Omental fat pad (tissue), 3 donors: ENCODE measurements at regions not wholly inside any gene's neighbourhood (a gene's known extent, or its start where the extent isn't known, plus 50 kb on each side); places are given as distances from the start of the nearest gene placed in this dataset.

Experiments used
- ATAC-seq: fragments of 150-250 bp; one replicate; pipeline ENCODE4 v1.9.1; 2016; ENCODE audit warnings: mild to moderate bottlenecking, moderate library complexity; ENCODE audit not compliant: low FRiP score
- DNase-seq: peaks from one replicate; pipeline ENCODE4 v3.0.0-alpha.2; 2019; ENCODE audit warnings: low spot score
- TF ChIP-seq, protein P1 (sequence below), 3 donors: fragments of 450-650 bp; IDR thresholded peaks; one replicate each; pipeline ENCODE4 v1.5.1; 2016 to 2017; ENCODE audit warnings: antibody characterized with exemption in 3 of 3, mild to moderate bottlenecking in 3 of 3, moderate library complexity in 2 of 3

DNA sequence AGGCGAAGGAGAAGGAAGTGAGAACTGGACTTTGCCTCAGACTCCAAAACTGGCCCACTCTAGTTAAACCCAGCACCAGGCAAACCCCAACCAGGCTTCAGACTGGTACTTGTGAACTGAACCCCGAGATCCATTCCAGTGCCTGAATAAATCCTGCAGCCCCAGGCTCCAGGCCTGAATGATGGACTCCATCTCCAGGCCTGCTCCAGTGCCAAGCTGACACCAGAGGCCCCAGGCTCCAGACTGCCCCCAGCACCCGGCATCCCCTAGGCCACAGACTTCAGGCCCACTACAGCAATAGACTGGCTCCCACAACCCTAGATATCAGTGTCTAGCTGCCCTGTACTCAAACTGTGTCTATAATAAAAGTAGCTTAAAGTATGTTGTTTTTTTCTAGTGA, 406.8 kb downstream of the FAM181B start:
- no peak for ATAC-seq
- TF ChIP-seq, protein P1, sequence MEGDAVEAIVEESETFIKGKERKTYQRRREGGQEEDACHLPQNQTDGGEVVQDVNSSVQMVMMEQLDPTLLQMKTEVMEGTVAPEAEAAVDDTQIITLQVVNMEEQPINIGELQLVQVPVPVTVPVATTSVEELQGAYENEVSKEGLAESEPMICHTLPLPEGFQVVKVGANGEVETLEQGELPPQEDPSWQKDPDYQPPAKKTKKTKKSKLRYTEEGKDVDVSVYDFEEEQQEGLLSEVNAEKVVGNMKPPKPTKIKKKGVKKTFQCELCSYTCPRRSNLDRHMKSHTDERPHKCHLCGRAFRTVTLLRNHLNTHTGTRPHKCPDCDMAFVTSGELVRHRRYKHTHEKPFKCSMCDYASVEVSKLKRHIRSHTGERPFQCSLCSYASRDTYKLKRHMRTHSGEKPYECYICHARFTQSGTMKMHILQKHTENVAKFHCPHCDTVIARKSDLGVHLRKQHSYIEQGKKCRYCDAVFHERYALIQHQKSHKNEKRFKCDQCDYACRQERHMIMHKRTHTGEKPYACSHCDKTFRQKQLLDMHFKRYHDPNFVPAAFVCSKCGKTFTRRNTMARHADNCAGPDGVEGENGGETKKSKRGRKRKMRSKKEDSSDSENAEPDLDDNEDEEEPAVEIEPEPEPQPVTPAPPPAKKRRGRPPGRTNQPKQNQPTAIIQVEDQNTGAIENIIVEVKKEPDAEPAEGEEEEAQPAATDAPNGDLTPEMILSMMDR (IDR thresholded peaks at IDR 0.05), result no peak

DNA sequence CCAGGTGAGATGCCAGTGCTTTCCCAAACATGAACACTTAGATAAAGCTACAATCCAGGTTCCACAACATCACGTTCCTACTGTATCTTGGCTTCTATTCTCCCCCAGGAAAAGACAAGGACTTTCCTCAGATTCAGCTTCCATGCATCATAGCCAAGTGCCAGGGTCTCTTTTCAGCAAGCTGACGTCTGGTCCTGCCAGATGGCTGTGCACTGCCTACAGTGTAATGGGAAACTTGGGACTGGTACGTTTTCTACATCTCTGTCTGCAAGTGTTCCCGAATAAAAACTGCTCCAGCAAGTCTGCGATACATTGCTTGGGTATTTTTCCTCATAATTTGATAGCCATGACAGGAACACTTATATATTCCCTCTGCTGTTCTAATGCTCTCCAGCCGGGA, 412.5 kb downstream of the FAM181B start:
- TF ChIP-seq, protein P1 (IDR thresholded peaks at IDR 0.05), result no peak
- DNase-seq (no peak), ATAC-seq (no peak)

More for the DNA sequence above, 406.8 kb downstream of the FAM181B start:
- no peak for DNase-seq

DNA sequence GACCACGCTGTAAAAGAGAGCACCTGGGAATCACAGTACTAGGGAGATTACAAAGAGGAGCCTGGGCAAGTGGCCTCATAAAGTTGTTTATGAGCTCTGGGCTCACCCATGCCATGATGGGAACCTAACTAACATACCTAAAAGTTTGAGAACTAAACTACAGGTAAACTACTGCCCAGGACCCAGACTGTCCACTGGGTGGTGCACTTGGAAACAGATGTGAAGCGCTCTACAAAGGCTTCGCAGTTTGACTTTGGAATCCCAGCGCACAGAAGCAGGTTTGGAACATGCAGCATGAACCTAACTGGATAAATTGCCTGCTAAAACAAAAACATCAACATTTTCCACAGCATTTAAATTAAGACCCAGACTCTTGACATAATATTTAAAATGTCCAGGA, 418.6 kb downstream of the FAM181B start:
- no peak for DNase-seq
- no peak for ATAC-seq
- TF ChIP-seq, protein P1 (IDR thresholded peaks at IDR 0.05), result no peak

DNA sequence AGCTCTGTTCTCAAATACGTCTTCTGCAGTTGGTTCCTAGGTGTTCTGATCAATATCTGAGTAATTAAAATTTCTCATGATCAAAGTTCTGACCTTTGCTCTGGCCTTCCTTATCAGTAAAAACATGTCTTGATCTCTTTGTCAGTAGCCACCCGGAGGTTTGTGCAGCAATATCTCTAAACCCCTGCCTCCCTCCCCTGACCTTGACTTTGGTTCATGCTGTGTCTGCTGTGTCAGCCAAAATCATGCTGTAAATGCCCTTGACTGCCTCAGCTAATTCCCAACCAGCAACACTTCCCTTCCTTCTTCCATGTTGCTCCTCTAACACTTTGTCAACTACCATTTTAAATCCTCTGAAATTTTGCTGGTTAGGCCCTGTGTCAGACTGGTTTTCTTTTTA, 424.7 kb downstream of the FAM181B start:
- DNase-seq, result no peak
- TF ChIP-seq, protein P1 (IDR thresholded peaks at IDR 0.05), result no peak
- ATAC-seq, result no peak

DNA sequence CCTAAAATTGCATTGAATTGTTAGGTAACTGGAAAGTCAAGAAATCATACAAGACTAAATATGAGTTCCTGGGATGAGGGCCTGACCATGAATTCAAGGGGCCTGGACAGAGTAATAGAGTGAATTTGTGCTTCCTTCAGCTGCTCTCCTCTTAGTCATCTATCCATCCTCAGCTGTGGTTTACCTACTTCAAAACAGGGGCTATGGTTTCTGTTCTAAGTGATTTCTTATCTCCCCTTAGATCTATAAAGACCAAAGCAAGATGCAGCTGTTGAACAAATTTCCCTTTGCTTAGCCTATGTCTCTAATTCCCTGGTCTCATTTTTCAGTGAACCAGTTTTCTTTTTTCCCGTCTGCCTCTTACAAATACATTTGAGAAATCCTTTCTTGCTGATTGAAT, 428.5 kb downstream of the FAM181B start:
- TF ChIP-seq, protein P1 (IDR thresholded peaks at IDR 0.05), result no peak
- DNase-seq (no peak), ATAC-seq (no peak)

DNA sequence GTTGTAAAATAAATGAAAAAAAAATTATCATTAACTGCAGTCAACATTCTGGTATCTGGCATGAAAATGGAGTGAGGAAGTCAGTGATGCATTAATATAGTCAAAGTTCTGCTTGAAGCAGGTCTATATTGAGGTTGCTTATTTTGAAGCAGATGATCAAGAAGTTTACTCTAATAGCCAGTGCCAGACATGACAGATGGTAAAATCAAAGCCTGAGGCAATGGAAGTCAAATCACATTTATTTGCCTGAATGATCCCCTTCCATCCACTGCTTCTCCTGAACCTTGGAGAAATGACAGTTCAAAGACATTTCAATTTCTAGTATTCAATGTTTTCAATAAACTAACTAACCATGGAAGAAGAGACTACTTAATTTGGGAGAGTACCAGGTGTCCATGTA, 430.0 kb downstream of the FAM181B start:
- ATAC-seq, result no peak
- DNase-seq, result no peak
- TF ChIP-seq, protein P1 (IDR thresholded peaks at IDR 0.05), result no peak

DNA sequence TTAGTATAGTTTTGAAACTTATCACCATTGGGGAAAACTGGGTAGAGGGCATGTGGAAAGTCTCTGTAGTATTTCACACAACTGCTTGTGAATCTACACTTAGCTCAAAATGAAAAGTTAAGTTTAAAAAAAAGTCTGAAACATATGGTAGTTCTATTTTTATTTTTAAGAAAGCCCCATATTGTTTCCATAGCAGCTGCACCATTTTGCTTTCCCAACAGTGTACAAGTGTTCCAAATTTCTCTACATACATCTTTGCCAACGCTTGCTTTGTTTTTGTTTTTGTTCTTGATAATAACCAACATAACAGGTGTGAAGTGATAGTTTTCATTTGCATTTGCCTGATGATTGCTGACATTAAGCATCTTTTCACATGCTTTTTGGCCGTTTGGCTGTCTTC, 445.2 kb downstream of the FAM181B start:
- ATAC-seq (no peak), DNase-seq (no peak)
- TF ChIP-seq, protein P1 (IDR thresholded peaks at IDR 0.05), result no peak
